ENCODE measurements at regions not wholly inside any gene's neighbourhood (a gene's known extent, or its start where the extent isn't known, plus 50 kb on each side); places are given as distances from the start of the nearest gene placed in this dataset.

- no peak for DNase-seq (ENCODE audit: low read depth)
- H3K4me3 ChIP-seq (ENCODE audit: low read length): no peak overlapping the region
- TF ChIP-seq CTCF (conservative IDR thresholded peaks at IDR 0.05; ENCODE audit: low read length): no peak
These were observed 206.7 kb upstream of the LINGO1 start for GRCh38 chr15:77839456-77839855.

GRCh38 chr15:77838595-77838994 lies 205.9 kb upstream of the LINGO1 start:
- no peak for TF ChIP-seq CTCF (conservative IDR thresholded peaks at IDR 0.05; ENCODE audit: low read length)
- no peak overlapping the region for H3K4me3 ChIP-seq (ENCODE audit: low read length)
- DNase-seq (ENCODE audit: low read depth): no peak

- H3K4me3 ChIP-seq (ENCODE audit: low read length): no peak overlapping the region
- no peak for TF ChIP-seq CTCF (conservative IDR thresholded peaks at IDR 0.05; ENCODE audit: low read length)
- DNase-seq (ENCODE audit: low read depth): no peak
These were observed 205.3 kb upstream of the LINGO1 start for GRCh38 chr15:77838061-77838460.

GRCh38 chr15:77837649-77838025 lies 204.9 kb upstream of the LINGO1 start:
- DNase-seq (ENCODE audit: low read depth): no peak
- no peak for TF ChIP-seq CTCF (conservative IDR thresholded peaks at IDR 0.05; ENCODE audit: low read length)

GRCh38 chr15:77836906-77837648 lies 204.4 kb upstream of the LINGO1 start:
- TF ChIP-seq CTCF (conservative IDR thresholded peaks at IDR 0.05; ENCODE audit: low read length): no peak
- DNase-seq (ENCODE audit: low read depth): no peak
- H3K4me3 ChIP-seq (ENCODE audit: low read length): no peak overlapping the region

More at GRCh38 chr15:77837649-77838025, 204.9 kb upstream of the LINGO1 start:
- no peak overlapping the region for H3K4me3 ChIP-seq (ENCODE audit: low read length)

- H3K4me3 ChIP-seq (ENCODE audit: low read length): no peak overlapping the region
- DNase-seq (ENCODE audit: low read depth): no peak
- TF ChIP-seq CTCF (conservative IDR thresholded peaks at IDR 0.05; ENCODE audit: low read length): no peak
These were observed 203.5 kb upstream of the LINGO1 start for GRCh38 chr15:77836121-77836692.
